GM18858 (cell line): ENCODE measurements at regions not wholly inside any gene's neighbourhood (a gene's known extent, or its start where the extent isn't known, plus 50 kb on each side); places are given as distances from the start of the nearest gene placed in this dataset.

Source experiments
- ATAC-seq: cut with Tn5 transposase; IDR thresholded peaks from one replicate; pipeline ENCODE4 v1.9.1; 2021; ENCODE audit not compliant: unreplicated experiment

- no peak for ATAC-seq
Measured at GRCh38 chr12:105783983-105784947, 354.5 kb downstream of the NUAK1 start.

- no peak for ATAC-seq
Measured at GRCh38 chr12:105793421-105793820, 345.3 kb downstream of the NUAK1 start.

DNA sequence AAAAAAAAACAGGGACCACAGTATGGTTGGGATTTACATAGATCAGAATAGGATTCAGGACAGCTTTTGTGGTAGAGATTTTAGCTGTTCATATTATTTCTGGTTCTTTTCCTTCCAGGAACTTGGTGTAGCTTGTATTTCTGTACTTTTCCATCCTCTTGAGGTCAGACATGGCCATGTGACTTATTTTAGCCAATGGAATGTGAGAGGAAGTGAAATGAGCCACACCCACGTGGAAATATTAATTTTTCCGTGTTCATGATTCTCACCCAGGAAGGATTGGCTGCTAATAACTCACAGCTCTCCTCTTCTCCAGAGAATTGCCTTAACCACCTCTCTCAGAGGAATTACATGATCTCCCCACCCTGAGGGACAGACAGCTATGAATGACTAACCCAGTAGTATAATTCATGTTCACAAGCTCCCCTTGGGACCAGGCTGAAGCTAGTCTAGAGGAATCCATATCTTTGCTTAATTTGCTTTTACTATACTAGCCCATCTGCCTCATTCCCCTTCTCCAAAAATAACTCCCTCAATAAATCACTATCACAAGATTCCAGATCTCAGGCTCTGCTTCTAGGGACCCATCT lies 340.4 kb downstream of the NUAK1 start:
- no peak for ATAC-seq

DNA sequence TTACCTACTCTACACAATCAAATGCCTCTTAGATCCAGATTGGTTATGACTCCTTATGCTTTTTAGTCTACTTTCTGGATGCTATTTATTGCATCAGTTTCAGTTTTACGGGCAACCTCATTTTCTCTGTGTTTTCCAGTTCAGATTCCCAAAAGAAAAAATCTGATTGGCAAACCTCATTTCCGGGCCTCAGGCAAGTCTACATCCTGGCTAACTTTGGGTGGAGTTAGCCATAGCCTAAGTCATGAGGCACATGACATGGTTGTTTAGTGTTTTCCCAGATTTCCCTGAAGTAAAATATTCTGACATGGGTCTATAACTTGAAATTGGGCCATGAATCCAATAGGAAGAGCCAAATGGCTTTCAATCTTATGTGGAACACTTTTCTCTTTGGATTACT lies 339.7 kb downstream of the NUAK1 start:
- no peak for ATAC-seq

DNA sequence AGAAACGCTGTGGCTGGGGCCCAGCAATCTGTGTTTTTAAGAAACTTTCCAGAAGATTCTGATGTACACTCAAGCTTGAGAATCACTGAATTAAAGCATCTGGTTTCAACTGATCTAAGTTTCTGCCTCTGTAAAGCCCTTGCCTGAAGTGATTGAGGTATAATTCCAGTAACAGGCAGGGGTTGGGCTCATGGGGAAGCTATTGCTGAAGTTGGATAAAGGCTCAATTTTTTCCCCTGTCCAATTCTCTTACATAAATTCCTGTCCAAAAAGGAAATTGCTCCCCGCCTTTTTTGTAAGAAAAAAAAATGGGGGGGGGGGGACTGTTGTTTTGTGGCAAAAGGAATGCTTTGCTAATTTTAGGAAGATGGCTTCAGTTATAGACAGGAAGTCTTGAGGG lies 337.4 kb downstream of the NUAK1 start:
- ATAC-seq = no peak

DNA sequence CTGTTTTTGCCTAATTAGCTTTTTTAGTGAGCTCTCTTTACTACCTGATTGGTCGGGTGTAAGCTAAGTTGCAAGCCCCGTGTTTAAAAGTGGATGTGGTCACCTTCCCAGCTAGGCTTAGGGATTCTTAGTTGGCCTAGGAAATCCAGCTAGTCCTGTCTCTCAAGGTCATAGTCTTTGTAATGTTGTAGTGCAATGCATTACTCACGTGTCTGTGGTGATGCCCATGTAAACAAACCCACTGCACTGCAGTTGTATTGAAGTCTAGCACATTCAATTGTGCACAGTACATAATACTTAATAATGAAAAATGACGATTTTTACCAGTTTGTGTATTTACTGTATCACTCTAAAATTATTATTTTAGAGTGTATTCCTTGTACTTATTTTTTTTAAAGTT lies 335.5 kb downstream of the NUAK1 start:
- no peak for ATAC-seq

GRCh38 chr12:105804591-105805265 lies 334.0 kb downstream of the NUAK1 start:
- ATAC-seq = no peak

DNA sequence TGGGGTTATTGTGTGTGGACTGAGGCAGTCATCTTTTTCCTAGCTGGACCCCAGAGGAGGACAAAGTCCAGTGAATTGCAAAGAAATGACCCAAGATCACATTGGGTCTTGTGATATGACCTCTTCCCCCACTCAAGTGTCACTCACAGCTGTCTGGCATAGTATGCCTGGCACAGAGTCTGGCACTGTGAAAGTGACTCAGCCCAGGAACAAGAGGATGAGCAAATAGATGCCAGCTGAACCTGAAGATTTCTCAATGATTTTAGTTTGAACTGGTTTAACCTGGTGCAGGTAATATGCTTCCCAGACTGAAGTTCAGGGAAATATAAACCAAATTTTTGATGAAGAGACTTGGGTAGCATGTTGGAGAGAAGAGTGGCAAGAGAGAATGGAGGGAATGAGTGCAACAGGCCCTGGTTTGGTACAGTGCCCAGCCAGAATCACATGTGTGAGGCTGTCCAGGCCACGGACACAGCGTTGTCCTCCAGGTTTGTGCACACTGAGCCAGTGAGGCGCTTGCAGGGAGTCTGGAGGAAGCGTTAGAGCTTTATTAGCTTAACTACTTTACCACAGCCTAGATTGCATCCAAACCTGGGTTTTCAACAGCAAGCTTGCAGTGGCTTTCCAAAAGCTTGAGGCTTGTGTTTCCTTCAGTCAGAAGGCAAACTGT lies 332.9 kb downstream of the NUAK1 start:
- no peak for ATAC-seq

- ATAC-seq = no peak
Measured at GRCh38 chr12:105806400-105806770, 332.4 kb downstream of the NUAK1 start.

DNA sequence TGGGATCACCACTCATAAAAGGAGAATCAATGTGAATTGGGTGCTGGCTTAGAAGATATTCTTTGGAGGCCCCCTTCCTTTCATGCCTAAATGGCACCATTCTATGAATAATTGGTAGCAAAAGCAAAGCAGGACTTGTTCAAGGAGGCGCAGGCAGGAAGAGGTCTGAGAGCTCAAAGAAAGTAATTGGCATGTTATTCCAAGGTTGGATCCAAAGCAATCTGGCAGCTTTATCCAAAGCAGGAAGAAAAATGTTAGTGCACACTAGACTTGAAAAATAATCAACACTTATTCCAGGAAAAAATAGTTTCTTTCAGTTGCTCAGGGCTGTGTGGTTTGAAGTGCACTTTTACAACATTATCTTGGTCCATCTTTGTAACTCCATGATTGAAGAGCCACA lies 326.4 kb downstream of the NUAK1 start:
- no peak for ATAC-seq

DNA sequence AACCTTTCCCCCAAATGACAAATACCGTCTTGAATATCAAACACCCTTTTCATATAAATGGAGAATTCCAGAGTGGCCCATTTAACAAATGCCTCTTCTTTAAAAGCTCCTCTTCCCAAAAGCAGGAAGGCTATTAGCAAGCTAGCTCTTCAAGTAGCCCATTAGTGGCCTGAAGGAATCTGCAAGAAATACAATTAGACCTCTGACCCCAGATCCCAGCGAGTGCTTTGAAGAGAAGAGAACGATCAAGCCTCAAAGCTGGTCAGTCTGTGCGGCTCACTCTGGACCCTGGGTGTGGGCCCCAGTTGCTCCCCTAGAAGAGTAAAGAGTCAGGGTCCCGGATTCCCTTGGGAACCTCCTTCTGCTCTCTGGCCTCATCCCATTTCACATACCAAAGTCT lies 325.6 kb downstream of the NUAK1 start:
- ATAC-seq = no peak

DNA sequence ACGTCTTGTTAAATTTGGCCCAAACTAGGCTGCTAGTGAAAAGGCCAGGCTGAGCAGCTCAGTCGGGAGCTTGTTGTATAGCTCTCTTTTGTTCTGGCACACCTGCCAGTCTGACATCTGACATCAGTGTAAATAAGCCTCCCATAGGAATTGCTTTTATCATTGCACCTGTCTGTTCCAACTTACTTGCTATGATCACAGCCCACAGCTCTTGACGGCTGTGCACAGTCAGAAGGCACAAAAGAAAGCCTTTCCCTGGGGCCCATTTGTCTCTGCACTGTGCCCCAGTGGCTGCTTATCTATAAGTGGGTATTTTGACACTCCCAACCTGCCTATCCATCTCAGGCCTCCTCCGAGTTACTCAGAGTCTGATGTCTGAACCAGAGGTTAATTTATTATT lies 324.5 kb downstream of the NUAK1 start:
- no peak for ATAC-seq

DNA sequence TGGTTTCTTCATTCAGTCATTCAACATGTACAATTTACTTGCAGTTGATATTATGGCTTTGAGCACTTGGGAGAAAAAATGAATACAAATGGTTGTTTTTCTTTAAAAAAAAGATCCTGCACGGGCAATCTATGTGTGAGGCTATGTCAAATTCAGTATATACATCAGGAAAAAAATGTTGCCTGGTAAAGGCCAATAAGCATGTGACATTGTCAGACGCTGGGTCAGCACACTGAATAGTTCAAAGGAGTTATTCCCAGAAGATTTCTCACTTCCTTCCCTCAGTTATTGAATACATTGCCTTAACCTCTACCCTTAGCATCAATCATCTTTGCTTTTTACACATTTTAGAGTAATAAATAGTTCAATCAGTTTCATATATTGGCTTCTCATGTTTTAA lies 319.2 kb downstream of the NUAK1 start:
- ATAC-seq = no peak

- no peak for ATAC-seq
Measured at GRCh38 chr12:105820429-105821125, 318.2 kb downstream of the NUAK1 start.

DNA sequence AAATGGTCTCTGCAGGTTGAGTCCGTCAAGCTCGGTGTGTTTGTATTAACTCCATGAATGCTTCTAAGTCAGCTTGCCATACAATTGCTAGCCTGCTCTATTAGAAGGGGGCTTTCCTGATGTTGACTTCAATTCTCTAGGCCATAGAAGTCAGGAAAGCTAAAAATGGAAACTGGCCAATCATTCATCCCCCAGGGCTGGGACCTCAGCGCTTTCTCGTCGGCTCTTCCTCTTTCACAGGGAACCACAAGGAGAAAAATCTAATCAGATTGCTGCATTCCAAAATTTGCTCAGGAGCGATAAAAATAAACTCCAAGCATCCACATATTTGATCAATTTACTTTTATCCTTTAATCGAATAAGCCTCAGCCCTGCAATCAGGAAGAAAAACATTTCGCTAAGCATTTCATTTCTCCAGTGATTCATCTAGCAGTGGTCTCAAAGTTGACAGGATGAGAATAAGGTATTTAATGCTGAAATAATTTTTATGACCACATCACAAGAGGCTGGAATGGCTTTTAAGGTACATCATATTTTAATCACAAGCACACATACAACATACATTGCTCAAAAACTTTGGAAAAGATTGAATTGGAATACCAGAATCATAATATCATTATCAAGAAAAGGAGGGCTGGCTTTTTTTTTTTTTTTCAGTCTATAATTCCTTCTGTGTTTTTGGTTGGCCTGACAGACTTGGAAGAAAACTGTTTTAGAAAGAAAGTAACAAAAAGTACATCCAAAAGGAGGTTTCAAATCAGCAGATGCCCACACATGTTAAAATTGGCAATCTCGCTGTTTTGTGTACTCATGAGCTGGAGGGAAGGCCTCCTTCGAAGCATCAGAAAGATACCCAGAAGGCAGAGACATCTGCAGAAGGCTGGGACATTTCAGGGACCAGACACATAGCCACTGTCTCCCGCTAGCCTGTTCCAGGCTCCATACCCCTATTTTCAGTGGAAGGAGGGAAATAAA lies 316.3 kb downstream of the NUAK1 start:
- no peak for ATAC-seq

- no peak for ATAC-seq
Measured at GRCh38 chr12:105823810-105824209, 314.9 kb downstream of the NUAK1 start.

DNA sequence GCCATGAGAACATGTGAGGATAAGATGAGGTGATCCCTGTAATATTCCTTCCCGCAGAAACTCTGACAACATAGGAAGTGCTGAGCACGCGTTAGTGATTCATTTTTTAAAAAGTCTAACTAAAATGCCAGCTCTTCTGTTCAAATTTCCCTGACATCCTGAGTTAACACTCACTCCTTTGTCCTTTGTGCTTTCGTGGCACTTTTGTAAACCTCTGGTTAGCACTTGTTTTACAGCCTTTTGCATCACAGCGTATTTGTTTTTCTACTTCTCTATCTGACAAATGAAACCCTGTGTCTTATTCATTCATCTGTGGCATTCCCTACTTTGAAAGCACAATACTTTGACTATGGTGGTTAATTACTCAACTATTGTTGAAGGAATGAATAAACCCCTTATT lies 313.6 kb downstream of the NUAK1 start:
- no peak for ATAC-seq

DNA sequence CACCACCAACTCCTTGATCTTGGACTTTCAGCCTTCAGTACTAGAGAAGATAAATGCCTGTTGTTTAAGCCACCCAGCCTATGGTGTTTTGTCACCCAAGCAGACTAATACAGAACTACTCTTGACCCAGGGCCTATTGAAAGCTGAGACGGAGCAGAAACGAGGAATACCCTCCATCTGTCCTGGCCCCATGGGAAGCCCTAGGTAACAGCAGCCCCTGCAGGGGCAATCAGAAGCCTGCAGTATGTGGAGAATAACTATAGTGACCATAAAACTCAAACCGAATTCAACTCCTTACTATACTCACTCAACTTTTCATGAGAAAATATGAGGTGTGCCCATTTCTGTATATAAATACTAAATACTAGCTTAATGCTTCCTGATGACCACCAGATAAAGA lies 307.4 kb downstream of the NUAK1 start:
- ATAC-seq = no peak

DNA sequence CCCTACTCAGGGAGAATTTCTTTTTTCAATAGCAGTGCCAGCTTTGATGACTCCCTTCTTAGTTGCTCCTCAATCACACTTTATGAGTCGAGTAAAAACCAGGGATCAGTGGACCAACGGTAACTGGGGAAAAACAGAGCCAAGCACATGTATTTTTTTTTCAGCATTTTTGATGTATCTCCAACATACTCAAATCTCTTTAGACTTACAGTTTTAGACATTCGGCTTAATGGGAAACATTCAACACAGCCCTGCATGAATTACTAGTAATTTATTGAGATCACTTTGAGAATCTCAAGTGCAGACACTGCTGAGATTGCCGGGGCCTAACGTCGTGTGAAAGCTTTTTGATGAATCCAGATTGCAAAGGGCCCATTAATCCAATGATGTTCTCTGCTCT lies 306.7 kb downstream of the NUAK1 start:
- no peak for ATAC-seq

GRCh38 chr12:105832806-105833205 lies 305.9 kb downstream of the NUAK1 start:
- ATAC-seq = no peak
